HG02943 (cell line): ENCODE measurements at regions not wholly inside any gene's neighbourhood (a gene's known extent, or its start where the extent isn't known, plus 50 kb on each side); places are given as distances from the start of the nearest gene placed in this dataset.
"Not testable (repeated sequence)": the region's sequence is repeated elsewhere in the genome, so short reads cannot be mapped to it uniquely, and the experiment has no call there.

ENCODE experiments used
- ATAC-seq: cut with Tn5 transposase; IDR thresholded peaks from one replicate; pipeline ENCODE4 v1.9.1; 2021; ENCODE audit warnings: mild to moderate bottlenecking, low read depth, moderate library complexity; ENCODE audit not compliant: unreplicated experiment

DNA sequence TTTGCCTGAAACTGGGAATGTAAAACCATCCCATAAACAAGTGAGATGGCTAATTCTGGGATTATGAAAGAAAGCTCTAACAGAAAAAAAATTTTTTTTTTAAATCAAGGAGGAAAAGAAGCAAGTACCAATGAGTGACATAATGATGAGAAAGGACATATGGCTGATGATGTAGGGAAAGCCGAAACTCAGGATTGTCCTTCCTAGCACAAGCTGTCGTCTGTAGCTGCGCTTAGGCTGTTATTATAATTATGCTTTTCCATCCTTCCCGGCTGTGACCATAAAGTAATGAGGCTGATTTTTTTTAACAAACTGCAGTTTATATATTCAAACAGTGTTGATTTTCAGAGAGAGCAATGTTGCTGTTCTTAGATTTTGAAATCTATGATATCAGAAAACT is 209.8 kb upstream of the NOCT start:
- no peak for ATAC-seq

DNA sequence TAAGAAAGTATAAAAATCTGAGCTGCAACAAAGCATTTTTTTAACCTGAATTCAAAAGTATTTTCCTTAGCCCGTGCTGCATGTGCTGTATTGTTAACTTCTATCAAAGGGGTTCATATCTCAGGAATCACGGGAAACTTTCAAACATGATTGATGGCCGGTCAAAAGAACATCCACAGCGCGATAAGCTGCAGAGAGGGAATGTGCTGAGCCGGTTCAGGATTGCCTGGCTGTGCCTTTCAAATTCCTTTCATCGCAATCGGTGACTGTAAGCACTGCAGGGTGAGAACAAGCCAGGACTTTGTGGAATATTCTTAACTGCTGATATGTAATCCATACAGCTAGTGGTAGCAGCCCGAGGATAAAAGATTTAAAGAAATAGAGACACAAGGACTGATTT is 210.9 kb upstream of the NOCT start:
- ATAC-seq: no peak

DNA sequence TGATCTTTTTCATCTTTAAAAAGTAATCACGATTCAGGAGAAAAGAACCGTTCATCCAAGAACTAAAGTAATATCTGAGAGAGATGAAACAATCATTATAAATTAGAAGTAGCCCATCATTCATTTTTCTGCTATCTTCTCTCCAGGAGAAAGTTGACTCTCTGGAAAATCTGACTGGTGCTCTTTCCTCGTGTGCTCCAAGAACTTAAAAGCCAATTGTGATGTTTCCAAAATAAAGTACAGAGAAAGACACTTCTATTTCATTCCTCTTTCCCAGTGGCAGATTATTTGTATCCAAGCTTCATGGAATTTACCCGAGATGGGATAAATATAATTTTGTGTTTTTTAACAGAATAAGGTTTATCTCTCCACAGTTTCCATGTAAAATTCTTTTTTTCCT is 212.5 kb upstream of the NOCT start:
- ATAC-seq: no peak

DNA sequence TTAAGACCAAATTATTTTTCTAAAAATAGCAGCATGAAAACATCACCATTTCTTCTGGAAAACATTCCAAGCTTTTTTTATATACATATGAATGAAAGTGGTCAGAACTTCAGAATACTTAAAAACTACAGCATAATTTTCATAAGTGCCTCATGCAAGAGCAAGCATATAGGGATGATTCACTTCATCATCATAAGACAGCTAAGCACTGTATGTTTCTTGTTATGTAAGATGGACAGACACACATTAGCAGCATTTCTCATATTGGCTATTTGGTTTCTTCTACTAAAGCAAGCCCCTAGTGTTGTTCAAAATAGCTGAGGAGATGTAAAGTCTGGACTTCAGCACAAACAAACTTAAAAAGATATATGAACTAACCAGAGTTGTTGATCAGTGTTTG is 213.1 kb upstream of the NOCT start:
- ATAC-seq: no peak

DNA sequence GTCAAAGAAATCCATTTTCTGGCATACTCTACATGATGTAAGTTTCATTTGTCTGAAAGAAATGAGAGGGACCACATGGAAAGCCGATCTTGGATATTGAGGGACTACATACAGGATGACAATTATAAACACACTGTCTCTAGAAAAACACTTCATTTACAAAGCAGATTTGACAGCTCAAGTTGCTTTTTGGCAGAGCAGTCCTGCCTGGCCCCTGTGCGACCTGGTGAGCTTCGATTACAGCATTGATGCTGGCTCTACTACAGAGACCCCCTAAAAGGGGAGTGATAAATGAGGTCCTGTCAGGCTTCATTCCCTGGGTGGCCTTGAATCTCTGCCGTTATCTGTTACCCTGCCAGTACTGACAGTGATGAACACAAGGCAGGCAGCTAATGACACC is 215.2 kb upstream of the NOCT start:
- no peak for ATAC-seq

DNA sequence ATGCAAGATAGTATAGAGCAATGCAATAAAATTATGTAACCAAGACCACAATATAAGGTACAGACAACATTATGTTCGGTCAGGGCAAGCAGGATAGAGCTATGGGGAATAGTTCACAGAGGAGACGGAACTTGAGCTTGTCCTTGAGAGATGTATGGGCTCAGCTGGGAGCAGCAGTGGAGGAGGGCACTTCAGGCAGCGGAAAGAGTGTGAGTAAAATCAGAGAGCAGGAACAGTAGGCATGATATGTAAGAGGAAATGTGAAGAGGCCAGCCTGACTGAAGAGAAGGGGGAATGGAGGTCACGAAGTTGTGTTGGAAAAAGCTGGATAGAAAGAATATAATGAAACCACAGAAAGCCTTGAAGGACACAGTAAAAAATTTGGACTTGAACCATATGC is 217.2 kb upstream of the NOCT start:
- ATAC-seq: no peak

DNA sequence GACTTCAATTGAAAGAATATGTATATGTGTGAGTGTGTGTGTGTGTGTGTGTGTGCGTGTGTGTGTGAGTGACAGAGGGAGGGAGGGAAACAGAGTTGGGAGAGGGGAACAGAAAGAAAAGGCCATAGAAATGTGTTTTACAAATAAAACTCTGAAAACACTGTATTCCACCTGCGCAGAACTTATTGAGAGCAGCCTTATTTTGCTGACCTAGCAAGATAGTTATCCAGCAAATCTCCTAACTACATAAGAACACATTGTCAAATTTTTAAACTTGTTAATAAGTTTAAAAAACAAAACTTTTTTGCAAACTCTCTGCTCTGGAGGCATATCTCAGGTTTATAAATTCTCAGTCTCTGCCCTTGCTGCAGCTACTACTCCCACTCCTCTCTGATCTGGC is 217.9 kb upstream of the NOCT start:
- no peak for ATAC-seq

DNA sequence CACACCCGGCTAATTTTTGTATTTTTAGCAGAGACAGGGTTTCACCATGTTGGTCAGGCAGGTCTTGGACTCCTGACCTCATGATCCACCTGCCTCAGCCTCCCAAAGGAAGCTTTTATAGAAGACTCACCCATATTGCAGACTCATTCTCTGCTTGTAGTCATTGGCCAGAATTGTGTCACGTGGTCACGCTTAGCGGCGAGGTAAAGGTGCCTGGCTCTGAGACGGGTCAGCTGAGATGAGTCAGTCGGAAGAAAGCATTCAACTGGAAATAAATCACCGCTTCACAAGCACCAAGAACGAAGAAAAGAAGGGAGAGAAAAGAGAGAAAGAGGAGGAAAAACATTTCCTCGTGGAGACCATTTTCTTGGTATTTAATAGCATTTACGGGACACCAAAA is 218.8 kb upstream of the NOCT start:
- no peak for ATAC-seq

DNA sequence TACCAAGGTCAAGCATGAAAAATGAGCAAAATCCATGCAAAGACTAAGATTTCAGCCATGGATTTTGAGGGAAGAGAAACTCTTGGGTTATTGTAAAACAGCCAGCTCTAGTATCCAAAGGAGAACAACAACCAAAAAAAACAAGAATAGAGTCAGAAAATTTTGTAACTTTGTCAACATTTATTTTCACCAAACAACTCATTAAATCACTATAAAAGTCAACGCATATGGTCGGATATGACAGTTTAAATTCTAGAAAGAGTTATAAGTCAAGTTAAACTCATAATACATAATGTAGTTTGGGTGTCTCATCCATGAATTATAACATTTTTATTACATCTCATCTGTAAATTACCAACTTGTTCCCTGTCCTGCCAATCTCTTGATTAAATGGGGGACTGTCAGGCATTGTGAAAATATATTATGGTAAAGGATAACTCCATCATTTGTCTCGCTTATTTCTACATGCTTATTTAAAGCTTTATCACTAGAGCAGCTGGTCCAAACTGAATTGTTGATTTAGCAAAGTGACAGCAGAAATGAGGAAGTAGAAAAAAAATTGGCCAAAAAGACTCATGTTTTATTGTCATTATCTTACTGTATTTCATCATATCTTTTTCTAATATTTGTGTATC is 224.8 kb upstream of the NOCT start:
- no peak for ATAC-seq

DNA sequence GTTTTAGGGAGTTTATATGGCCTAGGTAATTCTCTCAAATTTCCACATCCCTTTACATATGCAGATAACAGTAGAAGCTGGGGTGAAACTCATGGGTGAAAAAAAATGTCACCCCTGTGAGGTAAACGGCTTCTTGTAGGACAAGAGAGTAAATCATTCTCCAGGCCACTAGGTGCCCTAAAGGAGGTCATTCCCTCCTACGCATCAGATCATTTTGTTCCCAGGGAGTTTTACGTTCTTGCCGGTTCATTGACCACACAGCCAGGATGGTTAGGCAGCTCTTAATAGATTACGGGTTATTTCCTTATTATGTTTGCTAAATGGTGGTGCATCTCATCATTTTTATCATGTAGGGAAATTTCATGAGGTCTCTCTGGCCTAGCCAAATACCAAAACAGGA is 225.8 kb upstream of the NOCT start:
- ATAC-seq: no peak

DNA sequence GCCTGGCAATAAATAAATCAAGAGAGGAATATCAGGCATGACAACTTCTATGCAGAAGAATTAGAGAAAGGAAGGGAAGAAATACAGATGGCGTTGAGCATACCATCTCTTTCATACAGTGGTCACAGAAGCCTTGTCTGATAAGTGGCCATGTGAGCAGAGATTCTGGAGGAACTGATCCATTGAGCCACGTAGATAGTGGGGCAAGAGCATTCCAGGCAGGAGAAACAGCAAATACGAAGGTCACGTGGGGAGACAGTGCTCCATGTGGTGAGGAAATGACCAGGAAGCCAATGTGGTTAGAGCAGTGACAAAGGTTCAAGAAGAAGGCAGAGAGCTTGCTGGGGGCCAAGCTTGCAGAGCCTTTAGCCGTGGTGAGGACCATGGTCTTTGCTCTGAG is 226.7 kb upstream of the NOCT start:
- no peak for ATAC-seq

DNA sequence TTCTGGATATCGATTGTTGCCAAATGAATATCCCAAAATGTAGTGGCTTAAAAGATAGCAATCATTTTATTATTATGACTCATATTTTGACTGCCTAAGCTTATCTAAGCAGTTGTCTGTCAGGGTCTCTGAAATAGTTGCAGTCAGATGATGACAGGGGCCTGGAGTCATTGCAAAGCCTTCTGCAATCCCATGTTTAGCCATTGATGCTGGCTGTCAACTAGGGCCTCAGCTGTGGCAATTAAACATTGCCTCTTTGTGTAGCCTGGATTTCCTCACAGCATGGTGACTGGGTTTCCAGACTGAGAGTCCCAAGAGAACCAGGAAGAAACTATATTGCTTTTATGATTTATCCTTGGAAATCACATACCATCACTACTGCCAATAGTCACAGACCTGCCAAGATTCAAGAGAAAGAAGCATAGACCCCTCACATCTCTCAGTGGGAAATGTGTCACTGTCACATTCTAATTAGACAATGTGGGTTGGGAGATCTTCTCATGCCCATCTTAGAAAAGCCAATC is 227.3 kb upstream of the NOCT start:
- no peak for ATAC-seq

DNA sequence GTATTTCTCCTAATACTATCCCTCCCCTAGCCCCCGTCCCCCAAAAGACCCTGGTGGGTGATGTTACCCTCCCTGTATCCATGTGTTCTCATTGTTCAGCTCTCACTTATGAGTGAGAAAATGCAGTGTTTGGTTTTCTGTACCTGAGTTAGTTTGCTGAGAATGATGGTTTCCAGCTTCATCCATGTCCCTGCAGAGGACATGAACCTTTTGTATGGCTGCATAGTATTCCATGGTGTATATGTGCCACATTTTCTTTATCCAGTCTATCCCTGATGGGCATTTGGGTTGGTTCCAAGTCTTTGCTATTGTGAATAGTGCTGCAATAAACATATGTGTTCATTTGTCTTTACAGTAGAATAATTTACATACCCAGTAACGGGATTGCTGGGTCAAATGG is 235.8 kb upstream of the NOCT start:
- not testable (repeated sequence) for ATAC-seq

DNA sequence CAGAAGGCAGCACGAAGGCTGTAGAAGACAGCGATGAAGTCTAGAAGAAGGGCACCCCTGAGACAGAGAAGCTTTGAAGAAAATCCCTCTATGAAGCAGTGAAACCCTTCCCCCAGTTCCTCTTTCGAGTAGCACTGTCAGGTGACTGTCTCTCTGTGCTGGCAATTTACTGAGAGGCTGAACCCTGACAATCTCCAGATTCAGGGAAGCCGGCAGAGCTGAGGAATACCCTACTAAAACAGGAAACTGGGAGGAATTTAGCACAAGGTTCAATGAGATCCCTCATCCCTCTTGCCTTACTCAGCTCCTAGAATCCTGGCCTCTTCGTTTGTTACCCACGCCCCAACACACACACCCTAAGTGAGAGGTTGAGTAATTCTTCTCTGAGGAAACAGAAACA is 239.7 kb upstream of the NOCT start:
- no peak for ATAC-seq

DNA sequence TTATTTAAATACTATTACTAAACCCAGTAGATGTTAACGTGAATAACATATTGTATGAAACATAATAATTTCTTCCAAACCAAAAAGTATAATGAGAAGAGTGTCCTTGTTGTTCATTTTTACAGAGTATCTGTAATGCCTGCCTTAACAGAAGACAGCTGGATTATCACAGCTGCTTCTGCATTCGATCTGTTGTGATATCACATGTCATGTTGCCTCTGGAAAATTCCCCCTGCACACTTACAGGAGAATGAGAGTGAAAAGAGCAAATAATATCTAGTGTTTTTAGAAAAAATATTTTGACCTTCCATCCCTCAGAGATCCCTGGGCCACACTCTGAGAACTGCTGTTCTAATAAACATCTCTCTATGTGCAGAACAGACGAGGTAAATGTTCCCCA is 240.1 kb upstream of the NOCT start:
- no peak for ATAC-seq

DNA sequence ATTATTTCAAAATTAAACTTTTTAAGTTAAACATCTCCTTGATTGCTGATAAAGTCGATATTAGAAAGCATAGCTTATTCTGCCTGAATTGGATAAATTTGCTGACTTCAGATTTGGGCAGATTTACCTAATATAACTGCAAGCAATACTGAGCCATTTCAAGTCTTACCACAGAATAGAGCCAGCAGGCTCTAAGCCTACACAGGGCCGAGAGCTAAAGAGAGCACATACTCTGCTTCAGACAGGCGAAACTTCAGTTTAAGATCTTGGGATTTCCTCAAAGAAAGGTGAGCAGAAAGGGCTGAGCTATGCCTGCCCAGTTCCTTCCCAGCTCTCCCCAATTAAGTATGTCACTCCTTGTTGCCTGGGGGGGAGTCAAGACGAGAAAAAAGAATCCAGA is 240.6 kb upstream of the NOCT start:
- ATAC-seq: no peak

DNA sequence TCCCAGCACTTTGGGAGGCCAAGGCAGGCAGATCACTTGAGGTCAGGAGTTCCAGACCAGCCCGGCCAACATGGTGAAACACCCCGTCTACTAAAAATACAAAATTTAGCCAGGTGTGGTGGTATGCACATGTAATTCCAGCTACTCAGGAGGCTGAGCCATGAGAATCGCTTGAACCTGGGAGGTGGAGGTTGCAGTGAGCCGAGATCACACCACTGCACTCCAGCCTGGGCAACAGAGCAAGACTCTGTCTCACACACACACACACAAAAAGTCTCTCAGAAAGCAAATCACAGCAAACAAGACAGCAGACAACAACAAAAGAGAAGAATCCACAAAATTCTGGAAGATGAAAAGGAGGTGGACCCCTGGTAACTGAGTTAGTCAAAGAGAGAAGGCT is 241.5 kb upstream of the NOCT start:
- not testable (repeated sequence) for ATAC-seq

DNA sequence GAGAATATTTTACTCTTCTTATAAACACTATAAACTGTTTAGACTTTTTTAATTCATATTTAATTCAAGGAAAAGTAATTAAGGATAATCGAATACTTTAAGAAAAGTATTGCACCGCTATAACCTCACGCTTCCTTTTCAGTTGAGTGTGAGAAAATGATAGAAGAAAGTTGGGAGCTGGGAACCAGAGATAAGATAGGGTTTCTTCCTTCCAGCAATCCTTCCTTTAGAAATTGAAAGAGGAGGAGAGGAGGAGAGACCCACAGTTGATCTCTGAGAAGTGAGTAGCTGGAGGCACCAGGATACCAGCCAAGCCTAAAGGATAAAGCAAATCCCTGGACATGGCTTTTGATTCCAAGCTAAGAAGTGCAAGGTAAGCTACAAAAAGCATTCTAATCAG is 242.3 kb upstream of the NOCT start:
- no peak for ATAC-seq

DNA sequence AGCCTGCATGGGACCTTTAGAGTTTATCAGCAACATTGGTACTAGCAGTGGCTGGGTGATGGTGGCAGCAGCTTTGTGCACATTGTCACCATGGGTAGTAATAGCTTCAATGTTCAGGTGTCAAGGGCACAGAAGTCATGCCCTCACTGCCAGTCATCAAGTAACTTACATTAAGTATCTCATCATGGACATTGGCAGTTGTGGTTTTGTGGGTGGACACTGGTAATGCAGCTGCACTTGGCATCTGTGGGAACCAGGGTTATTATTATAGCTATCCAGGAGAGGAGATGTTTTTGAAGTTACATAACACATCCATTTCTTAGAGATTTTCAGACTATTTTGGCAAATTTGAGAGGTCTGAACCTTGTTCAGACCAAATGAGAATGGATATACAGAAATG is 243.2 kb upstream of the NOCT start:
- ATAC-seq: no peak

DNA sequence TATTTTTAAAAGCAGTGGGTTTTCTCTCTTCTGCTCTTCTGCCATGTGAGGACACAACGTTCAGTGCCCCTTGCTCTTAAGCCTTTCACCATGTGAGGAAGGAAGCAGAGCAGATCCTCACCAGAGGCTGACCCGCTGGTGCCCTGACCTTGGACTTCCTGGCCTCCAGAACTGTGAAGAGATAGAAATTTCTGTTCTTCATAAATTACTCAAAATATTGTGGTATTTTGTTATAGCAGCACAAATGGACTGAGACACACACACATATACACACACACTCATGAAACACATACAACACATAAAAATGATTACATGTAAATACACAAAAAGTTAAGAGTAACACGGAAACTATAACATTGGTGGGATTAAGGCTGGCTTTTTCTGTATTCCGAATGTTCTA is 244.8 kb upstream of the NOCT start:
- no peak for ATAC-seq

DNA sequence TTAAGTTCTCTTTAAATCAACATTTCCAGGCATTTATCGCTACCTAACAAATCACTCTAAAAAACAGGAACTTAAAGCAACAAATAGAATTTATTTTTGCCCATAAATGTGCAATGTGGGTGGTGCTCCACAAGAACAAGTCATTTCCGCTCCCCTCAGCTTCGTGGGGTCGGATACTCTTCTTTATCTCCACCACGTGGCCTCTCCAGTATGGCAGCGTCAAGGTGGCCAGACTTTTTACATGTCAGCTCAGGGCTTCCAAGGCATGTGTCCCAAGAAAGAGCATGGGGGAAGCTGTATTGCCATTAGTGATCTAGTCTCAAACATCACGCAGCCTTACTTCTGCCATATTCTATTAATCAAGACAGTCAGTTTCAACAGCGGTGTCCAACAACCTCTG is 249.2 kb upstream of the NOCT start:
- no peak for ATAC-seq

DNA sequence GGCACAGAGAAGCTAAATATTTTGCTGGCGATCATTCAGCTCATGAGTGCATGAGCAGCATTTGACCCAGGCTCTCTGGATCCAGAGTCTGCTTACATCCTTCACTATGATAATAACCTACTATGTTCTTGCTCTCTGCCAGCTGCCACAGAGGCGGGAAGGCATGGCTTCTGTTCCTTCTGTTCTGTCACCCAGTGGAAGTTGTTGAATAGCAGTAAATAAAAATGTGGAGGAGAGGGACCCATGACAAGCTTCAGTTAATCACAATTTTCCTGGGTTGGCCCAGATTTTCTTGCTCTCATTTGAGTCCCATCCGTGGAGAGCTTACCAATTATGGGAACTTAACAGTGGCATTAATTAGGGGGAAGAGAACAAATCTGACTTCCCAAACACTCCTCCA is 250.1 kb upstream of the NOCT start:
- no peak for ATAC-seq

DNA sequence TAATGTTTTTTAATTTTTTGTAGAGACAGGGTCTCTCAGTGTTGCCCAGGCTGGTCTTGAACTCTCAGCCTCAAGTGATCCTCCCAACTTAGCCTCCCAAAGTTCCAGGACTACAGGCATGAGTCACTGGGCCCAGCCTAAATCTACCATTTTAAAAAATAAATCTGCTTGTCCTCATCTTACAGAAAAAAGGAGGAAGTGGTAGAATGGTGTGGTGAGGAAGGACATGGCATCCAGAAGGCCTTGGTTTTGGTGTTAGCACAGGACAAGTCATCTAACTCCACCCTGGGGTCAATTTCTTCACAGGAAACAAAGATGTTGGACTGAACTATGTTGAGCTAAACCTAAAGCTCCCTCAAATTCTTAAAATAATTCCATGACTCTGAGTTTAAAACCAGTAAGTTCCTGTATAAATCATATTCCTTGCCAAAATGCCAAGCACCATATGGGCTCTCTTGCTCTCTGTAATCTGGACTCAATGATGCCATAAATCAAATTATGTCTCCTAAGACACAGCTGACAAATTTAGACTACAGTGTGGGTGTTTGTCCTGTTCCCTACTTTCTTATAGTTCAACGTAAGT is 253.9 kb upstream of the NOCT start:
- ATAC-seq: no peak
